GM21423 (cell line): ENCODE measurements at regions not wholly inside any gene's neighbourhood (a gene's known extent, or its start where the extent isn't known, plus 50 kb on each side); places are given as distances from the start of the nearest gene placed in this dataset.

Experiments
- ATAC-seq: cut with Tn5 transposase; IDR thresholded peaks from one replicate; pipeline ENCODE4 v1.9.1; 2021; ENCODE audit warnings: mild to moderate bottlenecking, moderate library complexity; ENCODE audit not compliant: unreplicated experiment

GRCh38 chr16:86185089-86185488, 286.1 kb downstream of the IRF8 start:
- ATAC-seq: no peak

DNA sequence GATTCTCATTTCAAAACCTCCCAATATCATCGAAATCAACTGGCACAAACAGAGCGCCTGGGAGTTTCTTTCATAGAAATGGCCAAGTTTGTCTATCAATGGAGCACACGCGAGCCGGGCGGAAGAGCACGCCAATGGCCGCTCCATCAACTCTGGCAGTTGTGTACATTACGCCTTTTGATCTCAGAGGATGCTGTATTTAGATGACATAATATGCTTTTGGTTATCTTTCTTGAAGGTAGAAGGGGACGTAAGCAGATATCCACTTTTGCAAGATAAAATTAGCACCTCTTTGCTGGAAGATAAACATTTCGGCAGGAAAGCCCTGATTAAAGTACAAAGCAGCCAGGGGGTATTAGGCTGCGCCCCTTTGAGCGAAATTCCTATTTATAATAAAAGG, 287.4 kb downstream of the IRF8 start:
- no peak for ATAC-seq

GRCh38 chr16:86189934-86190333, 291.0 kb downstream of the IRF8 start:
- ATAC-seq: no peak

DNA sequence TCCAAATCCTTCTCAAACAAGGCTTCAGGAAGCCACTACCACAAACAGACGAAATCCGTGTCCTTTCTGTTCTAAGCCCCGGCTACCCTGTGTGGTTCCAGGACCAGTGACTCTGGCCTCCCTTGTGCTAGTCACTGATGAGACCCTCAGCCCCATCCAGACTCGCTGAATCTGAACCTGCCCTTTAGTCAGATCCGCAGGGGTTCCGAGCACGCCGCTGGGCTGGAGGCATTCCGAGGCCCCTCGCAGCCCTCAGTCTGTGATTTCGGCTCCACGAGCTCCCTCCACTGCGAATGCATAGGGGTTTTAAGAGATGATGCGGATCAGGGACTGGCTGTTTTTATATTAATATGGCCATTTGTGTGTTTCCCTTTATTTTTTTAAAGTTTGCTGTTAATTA, 292.7 kb downstream of the IRF8 start:
- no peak for ATAC-seq

DNA sequence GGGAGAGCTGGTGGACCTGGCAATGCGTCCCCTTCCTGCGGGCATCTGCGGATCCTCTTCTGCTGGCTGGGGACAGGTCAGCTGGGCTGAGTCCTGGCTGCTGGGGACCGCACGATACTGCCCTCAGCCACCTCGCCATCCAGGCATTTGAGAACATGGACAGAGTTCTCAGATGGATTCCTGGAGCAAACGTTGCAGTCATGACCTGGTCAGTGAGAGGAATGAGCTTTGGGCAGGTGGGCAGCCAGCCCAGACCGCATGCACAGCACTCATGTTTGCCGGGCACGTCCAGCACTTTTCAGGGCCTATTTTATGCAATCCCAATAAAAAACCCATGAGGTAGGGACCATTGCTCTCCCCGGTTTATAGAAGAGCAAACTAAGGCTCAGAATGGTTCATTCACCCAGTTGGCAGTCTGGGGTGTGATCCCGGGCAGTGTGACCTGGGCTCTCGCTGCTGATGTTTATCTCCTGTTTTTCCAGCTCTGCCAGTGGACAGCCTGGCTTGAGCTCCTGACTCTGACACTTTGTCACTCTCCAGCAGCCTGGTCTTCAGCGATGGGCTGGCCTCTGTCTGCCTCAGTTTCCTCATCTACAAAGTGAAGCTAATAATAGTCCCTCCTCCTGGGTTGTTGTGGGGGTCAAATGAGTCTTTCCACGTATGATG, 294.7 kb downstream of the IRF8 start:
- no peak for ATAC-seq

- no peak for ATAC-seq
Observed at GRCh38 chr16:86195863-86196630, 297.1 kb downstream of the IRF8 start.

- ATAC-seq: no peak
Observed at GRCh38 chr16:86196687-86197391, 297.9 kb downstream of the IRF8 start.

DNA sequence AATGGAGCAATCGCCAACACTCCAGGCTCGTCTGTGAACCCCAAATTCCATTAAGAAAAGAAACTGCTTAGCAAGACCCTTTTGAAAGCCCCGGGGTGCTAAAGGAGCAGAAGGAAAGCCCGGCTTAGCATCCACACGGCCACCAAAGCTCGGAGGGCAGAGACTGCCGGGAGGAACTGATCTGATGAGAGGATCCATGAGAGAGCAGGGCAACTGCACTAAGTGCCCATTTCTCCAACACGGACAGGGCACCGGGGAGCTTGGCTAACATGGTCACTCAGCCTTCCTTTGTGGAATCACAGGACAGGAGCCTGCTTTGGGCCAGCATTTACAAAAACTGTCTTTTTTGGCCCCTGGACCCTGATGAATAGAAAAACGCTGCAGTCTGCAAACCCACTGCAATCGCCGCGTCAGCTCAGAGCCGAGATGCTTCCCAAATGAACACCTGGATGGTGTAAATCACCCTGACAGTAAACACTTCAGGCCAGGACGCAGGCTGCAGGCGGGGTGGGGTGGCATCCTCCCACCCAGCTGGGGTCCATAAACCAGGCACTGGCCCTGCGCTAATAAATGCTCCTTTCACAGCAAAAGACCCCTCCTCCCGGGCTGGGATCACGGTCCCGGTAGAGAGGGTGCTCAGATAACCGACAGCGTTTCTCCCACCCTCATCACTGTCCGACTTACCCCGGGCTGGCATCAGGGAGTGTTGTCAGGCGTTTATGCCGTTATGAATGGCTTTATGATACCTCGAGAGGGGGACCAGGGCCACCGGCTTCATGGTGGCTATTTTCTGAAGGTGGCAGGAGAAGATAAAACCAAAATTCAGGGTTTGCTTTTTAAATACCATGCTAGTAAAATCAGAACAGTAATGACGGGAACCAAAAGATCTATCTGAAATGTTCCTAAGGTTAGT, 299.5 kb downstream of the IRF8 start:
- no peak for ATAC-seq

- ATAC-seq: no peak
Observed at GRCh38 chr16:86199182-86199581, 300.2 kb downstream of the IRF8 start.

GRCh38 chr16:86199871-86200695, 301.1 kb downstream of the IRF8 start:
- no peak for ATAC-seq

DNA sequence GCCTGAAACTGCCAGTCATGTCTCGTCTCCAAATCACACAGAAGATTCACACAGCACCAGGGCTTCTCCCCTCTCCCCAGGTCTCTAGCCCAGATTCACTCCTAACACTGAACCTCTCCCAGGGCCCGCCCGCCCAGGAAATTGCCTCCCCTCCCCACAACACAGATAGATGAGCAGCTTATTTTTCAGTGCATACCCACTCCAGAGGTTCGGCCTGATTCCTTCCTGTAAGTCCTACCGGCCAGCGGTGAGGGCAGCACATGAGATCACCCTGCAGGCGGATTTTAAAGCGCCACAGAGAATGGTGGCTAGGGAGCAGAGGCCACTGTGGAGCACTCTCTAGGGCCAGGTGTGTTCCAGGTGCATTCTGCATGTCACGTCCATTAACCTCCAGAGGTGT, 301.8 kb downstream of the IRF8 start:
- no peak for ATAC-seq

- no peak for ATAC-seq
Observed at GRCh38 chr16:86201746-86202145, 302.8 kb downstream of the IRF8 start.

GRCh38 chr16:86202267-86202666, 303.3 kb downstream of the IRF8 start:
- no peak for ATAC-seq

DNA sequence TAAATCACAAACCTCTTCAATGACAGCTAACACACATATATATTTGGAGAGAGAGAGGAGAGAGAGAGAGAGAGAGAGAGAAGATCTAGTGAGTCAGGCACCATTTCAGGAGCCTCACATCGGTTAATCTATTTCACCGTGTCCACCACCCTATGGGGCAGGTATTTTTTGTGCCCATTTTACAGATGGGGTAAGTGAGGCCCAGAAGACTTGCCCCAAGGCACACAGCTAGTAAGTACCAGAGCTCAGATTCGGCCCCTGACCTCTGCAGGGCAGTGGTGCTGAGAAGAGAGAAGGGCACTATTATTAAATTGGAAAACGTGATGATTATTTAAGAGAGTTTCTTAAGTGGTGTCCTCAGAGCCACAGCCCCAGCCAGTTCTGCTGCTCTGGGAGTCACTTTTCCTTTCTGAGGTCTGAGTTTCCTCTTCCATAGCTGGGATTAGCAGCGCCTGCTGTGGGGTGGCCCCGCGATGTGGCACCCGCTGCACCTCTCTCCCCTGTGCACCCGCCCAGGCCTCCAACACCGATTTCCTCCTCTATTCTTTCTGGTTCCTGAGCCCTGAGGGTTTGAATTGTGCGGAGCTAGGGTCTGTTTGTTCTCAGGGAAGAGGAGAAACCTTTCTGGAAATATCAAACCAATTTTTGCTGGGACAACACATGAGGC, 303.9 kb downstream of the IRF8 start:
- ATAC-seq: no peak

DNA sequence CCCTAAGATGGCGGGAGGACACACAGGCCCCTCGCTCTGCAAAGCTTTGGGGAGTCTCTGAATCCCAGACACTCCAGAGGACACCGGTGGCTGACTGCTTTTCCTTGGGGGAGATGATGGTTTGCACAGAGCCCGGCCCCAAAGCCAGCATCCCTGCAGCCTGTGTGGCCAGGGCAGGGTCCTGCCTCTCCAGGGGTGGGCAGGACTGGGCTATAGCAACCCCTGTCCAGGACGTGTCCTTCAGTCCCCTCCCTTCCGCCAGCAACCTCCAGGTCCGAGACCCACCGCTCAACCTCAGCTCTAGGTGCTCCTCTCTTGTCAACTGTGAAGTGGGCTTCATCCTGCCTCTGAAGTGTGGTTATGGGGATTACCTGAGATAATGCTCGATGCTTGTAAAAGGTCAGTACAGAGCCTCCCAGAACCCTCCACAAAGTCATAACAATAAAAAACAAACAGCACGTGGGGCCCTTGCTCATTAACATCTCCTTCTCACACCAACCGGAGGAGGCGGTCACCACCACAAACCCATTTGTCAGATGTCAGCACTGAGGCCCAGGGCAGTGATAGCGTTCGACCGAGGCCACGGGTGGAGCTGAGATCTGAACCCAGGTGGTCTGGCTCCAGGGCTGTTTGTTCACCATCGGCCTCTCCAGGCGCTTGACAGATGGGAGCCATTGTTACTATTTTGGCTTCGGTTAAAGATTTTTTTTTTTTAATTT, 304.8 kb downstream of the IRF8 start:
- ATAC-seq: no peak

DNA sequence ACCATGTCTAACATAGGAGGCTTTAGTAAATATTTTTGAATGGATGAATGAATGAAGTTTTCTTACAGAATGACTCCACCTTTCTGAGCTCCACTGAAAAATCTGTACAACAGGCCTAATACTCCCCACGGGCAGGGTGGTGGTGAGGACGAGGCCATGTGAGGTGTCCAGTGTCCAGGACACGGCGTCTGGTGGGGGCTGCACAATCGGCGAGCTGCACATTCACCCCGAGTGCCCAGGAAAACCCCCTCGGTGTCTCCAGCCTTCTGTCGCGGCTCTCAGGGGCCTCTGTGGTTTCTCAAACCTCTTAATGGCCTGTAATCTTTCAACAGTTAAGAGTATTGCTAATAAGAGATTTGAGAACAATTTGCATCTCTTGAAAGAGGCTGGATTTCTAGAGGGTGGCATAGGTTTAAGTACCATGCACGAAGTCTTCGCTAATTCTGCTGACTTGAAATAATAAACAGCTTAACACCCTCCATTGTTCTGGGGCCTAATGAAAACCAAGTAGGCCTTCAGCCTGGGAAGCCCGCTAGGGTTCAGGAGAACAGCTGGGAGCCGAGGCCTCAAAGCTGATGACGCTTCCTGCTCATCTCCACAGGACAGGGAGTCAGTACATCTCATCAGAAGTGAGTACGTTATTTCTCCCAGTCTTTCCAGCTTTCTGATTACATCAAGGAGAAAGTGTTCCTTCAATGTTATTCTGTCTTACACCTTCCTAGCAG, 304.6 kb upstream of the FOXF1 start:
- ATAC-seq: no peak

- no peak for ATAC-seq
Observed at GRCh38 chr16:86207350-86207749, 303.0 kb upstream of the FOXF1 start.

DNA sequence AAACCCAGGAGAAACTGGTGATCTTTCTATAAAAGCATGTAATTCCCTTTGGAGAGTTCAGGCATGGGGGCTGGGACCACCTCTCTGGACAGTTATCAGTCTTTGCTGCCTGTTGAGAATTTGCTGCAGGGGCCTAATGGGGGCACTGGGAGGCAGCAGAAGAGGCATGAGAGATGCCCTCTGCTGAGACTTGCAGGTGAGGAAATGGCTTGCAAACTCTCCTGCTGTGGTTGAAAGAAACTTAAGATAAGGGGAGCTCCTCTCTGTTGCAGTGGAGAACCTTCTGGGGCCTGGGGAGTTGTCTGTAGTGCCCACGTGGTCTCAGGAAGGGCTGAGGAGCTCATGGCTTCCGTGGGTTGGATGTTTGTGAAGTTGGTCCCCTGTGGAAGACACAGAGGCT, 301.1 kb upstream of the FOXF1 start:
- ATAC-seq: no peak
